Right lobe of liver (tissue), 6 donors: ENCODE measurements at regions not wholly inside any gene's neighbourhood (a gene's known extent, or its start where the extent isn't known, plus 50 kb on each side); places are given as distances from the start of the nearest gene placed in this dataset.

ENCODE experiments used
- ATAC-seq, 4 donors: fragments of 200-7000 bp; cut with Tn5 transposase; one replicate each; pipeline ENCODE4 v1.9.1; 2020; ENCODE audit warnings: mild to moderate bottlenecking in 4 of 4, moderate library complexity in 4 of 4
- DNase-seq, 3 donors: peaks; one replicate each; pipeline ENCODE4 v3.0.0-alpha.2; 2020
- H3K27ac ChIP-seq, 3 donors: fragments of 200-600 bp; one replicate each; pipeline ENCODE4 v1.8.0; 2022
- H3K27me3 ChIP-seq, 2 donors: fragments of 200-600 bp; one replicate each; pipeline ENCODE4 v1.8.0; 2022
- H3K36me3 ChIP-seq, 4 donors: fragments of 200-600 bp; sonication (generic) in 1 of 4; one replicate each; pipeline versions ENCODE4 v1.5.1 to v1.8.0; 2017 to 2022; ENCODE audit warnings: control low read depth in 1 of 4
- H3K4me1 ChIP-seq, 4 donors: fragments of 200-600 bp; sonication (generic) in 1 of 4; one replicate each; pipeline versions ENCODE4 v1.5.1 to v1.8.0; 2017 to 2022; ENCODE audit warnings: control low read depth in 1 of 4
- H3K4me3 ChIP-seq, 3 donors: fragments of 200-600 bp; one replicate each; pipeline ENCODE4 v1.8.0; 2022
- H3K9me3 ChIP-seq, 4 donors: fragments of 200-600 bp; sonication (generic) in 1 of 4; one replicate each; pipeline versions ENCODE4 v1.5.1 to v1.8.0; 2017 to 2022; ENCODE audit warnings: control low read depth in 1 of 4
- POLR2A ChIP-seq: fragments of 450-650 bp; IDR thresholded peaks from one replicate; pipeline ENCODE4 v1.6.1; 2017; ENCODE audit warnings: antibody characterized with exemption, mild to moderate bottlenecking
- WGBS: methylation state at CpG from one replicate; pipeline ENCODE4 v1.1.6; 2018; ENCODE audit warnings: low coverage, low lambda C conversion rate; ENCODE audit not compliant: insufficient coverage; ENCODE audit errors: missing lambda C conversion rate; 5-methylcytosine and 5-hydroxymethylcytosine counted together
- intact Hi-C, 2 donors: fragments of 100-400 bp; cut with DNase I; formaldehyde crosslinking; loops; one replicate each; pipeline versions ENCODE4 v1.11.2 to v1.14.1; 2022
- TF ChIP-seq, protein P1 (sequence below), 4 donors: fragments of 200-600 bp in 3 of 4; fragments of 450-650 bp in 1 of 4; IDR thresholded peaks; one replicate each; pipeline versions ENCODE4 v1.5.1 to v1.8.0; 2016 to 2022; ENCODE audit warnings: antibody characterized with exemption in 4 of 4, mild to moderate bottlenecking in 2 of 4
- donor health status: DM: no; HTN: yes; CAD: no.
- donor health status: DM: no; HTN: no; CAD: no.
- donor health status: DM: no; HTN: no; CAD: no.
- donor health status: DM: no; HTN: yes; CAD: no.
- donor health status: DM: no; HTN: yes; CAD: no.

GRCh38 chr5:67659288-67659687, 462.7 kb upstream of the CD180 start:
- Histone ChIP-seq H3K4me3 (no peak overlapping the region), H3K27me3 (no peaks in the 10 kb centered on the region), H3K9me3 (no peaks in the 10 kb centered on the region), H3K36me3 (no peaks in the 10 kb centered on the region), H3K4me1 (no peaks in the 10 kb centered on the region), H3K27ac (no peak overlapping the region)
- ATAC-seq (no peak), DNase-seq (no peak)
- WGBS: 80% methylated on average over 6 of the region's 6 CpGs
- intact Hi-C loops: no loop called here
- no peak for TF ChIP-seq POLR2A
- TF ChIP-seq, protein P1, sequence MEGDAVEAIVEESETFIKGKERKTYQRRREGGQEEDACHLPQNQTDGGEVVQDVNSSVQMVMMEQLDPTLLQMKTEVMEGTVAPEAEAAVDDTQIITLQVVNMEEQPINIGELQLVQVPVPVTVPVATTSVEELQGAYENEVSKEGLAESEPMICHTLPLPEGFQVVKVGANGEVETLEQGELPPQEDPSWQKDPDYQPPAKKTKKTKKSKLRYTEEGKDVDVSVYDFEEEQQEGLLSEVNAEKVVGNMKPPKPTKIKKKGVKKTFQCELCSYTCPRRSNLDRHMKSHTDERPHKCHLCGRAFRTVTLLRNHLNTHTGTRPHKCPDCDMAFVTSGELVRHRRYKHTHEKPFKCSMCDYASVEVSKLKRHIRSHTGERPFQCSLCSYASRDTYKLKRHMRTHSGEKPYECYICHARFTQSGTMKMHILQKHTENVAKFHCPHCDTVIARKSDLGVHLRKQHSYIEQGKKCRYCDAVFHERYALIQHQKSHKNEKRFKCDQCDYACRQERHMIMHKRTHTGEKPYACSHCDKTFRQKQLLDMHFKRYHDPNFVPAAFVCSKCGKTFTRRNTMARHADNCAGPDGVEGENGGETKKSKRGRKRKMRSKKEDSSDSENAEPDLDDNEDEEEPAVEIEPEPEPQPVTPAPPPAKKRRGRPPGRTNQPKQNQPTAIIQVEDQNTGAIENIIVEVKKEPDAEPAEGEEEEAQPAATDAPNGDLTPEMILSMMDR (IDR thresholded peaks at IDR 0.05): no peak

DNA sequence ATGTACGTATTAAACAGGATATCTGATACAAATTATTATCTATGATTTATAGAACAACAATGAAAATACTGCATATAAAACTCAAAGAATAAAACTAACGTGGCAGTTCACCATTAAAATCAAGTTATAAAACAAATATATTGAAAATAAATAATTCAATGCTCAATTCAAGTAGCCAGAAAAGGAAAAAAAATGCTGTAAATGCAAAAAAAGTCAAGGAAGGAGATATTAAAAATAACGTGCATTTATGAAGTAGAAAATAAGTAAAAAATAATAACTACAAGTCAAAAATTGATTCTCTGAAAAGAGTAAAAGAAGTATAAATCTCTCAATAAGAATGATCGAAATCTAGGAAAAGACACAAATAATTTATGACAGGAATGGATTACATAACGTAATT, 460.5 kb upstream of the CD180 start:
- no peaks in the 10 kb centered on the region for H3K4me1 ChIP-seq
- TF ChIP-seq, protein P1 (IDR thresholded peaks at IDR 0.05): no peak
- TF ChIP-seq POLR2A: no peak
- H3K36me3 ChIP-seq: no peaks in the 10 kb centered on the region
- H3K27ac ChIP-seq: no peak overlapping the region
- intact Hi-C loops: no loop called here
- H3K9me3 ChIP-seq: no peaks in the 10 kb centered on the region
- no peaks in the 10 kb centered on the region for H3K27me3 ChIP-seq
- no peak for ATAC-seq
- 72% methylated on average over 5 of the region's 5 CpGs for WGBS
- no peak overlapping the region for H3K4me3 ChIP-seq
- no peak for DNase-seq

DNA sequence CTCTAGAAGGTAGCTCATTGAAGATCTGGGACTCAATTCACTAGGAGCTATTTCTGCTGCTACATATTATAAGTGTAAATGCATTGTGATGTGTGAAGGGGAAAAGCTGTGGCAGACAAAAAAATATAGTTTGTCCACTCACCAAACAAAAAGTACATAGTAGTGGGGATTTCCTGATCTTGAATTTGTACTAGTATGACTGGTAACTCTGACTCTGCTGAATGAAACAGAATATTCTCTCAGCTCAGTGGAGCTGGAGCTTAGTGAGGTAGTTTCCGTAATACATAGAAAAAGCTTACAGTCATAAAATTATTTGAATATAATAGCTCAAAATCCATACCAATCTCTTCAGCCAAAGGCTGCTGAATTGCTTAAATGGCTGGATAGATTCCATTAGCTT, 455.6 kb upstream of the CD180 start:
- Histone ChIP-seq H3K4me1 (no peaks in the 10 kb centered on the region), H3K27me3 (no peaks in the 10 kb centered on the region), H3K9me3 (no peaks in the 10 kb centered on the region), H3K36me3 (no peaks in the 10 kb centered on the region), H3K4me3 (no peak overlapping the region), H3K27ac (no peak overlapping the region)
- ATAC-seq (no peak), DNase-seq (no peak)
- intact Hi-C loops: no loop called here
- 83% methylated on average over 1 of the region's 1 CpG for WGBS
- TF ChIP-seq POLR2A: no peak
- TF ChIP-seq, protein P1 (IDR thresholded peaks at IDR 0.05): no peak

GRCh38 chr5:67651180-67651579, 454.6 kb upstream of the CD180 start:
- no peaks in the 10 kb centered on the region for H3K9me3 ChIP-seq
- no peaks in the 10 kb centered on the region for H3K27me3 ChIP-seq
- H3K27ac ChIP-seq: no peak overlapping the region
- no peaks in the 10 kb centered on the region for H3K4me1 ChIP-seq
- H3K36me3 ChIP-seq: no peaks in the 10 kb centered on the region
- no peak overlapping the region for H3K4me3 ChIP-seq
- DNase-seq (no peak), ATAC-seq (no peak)
- WGBS: 89% methylated on average over 1 of the region's 1 CpG
- intact Hi-C loops: no loop called here
- no peak for TF ChIP-seq POLR2A
- TF ChIP-seq, protein P1 (IDR thresholded peaks at IDR 0.05): no peak

- intact Hi-C loops: no loop called here
- DNase-seq (peak in 2 of 3 donors; percentile 54 to 55), ATAC-seq (peak; percentile 60 to 66 (median 65))
- H3K27ac ChIP-seq: no peak overlapping the region
- 41% methylated on average over 6 of the region's 6 CpGs for WGBS
- H3K9me3 ChIP-seq: peaks cover 0 to 4% (median 0%) of the 10 kb centered on the region in 4 donors
- no peaks in the 10 kb centered on the region for H3K4me1 ChIP-seq
- H3K36me3 ChIP-seq: no peaks in the 10 kb centered on the region
- TF ChIP-seq, protein P1 (IDR thresholded peaks at IDR 0.05): no peak
- TF ChIP-seq POLR2A: no peak
- no peaks in the 10 kb centered on the region for H3K27me3 ChIP-seq
- H3K4me3 ChIP-seq: no peak overlapping the region
Observed at GRCh38 chr5:67648201-67648671, 451.6 kb upstream of the CD180 start.
